ENCODE measurements at regions not wholly inside any gene's neighbourhood (a gene's known extent, or its start where the extent isn't known, plus 50 kb on each side); places are given as distances from the start of the nearest gene placed in this dataset.

DNA sequence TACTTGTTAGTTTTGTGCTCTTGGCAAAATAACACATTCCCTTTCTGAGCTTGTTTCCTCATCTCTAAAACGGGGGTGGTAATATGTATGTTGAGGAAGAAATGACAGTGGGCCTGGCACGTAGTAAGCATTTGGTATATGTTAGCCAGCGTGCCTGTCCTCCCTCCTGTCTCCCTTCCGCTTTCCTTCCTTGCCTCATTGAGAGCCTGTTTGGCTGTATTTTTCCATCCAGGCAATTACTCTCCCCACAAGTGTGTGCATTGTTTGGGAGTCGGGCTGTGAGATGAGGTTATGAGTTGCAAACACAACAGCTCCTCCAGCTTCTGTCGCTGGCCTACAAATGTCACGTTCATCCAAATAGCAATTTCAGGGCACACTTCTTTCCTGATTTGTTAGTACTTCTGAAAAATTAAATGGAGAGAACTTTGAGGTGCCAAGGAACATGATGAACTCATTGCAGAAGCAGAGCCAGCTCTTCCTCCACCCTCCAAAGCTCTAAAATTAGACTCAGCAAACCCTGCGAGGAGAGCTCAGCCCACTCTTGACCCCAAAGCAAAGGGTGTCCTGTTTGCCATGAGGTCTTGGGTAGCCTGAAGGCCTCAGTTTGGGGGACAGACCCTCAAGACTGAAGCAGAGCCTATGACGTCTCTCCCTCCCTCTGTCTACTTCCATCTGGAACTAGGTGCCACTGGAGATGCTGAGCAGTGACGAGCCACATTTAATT is 50.7 kb upstream of the TOX2 start:
- DNase-seq = no peak

DNA sequence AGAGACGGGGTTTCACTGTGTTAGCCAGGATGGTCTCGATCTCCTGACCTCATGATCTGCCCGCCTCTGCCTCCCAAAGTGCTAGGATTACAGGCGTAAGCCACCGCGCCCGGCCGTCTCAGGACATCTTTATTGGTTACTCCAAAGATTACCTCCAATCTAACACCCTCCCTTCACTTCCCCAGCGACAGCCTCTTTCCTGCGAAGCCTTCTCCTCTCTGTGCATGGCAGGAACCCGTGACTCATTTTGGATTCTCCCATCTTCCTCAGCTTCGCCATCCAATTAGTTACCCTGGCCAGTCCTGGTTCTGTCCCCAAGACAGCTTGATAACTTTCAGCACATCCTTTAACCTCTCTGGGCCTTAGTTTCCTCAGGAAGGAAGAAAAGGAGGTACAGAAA is 51.3 kb upstream of the TOX2 start:
- DNase-seq = no peak

DNA sequence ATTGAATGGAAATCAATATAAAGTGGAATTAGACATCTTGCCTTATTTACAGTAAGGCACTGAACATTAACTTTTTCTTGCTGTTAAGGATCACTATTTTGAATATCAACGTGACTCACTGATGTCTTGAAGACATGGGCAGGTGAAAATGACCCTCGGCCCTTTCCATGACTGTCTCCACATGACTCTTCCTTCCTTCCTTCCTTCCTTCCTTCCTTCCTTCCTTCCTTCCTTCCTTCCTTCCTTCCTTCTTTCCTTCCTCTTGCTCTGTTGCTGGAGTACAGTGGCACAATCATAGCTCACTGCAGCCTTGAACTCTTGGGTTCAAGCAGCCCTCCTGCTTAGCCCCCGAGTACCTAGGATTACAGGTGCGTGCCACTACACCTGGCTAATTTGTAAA is 52.2 kb upstream of the TOX2 start:
- DNase-seq = no peak

DNA sequence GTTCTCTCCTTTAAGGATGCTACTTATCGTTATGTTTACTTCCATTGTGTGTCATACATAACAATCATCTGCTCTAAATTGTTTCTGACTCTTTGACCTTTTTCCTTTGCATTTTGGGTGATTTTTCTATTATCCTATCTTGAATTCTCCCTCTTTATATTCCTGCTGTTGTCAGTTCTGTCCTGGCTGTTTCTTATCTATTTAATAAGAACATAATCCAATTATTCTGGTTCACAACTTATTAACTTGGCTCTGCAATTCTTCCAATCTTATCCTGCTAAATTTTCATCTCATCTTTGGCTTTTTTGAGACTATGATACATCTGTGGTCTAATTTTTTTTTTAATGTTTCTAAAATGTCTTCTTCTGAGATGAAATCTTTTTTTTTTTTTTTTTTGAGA is 54.7 kb upstream of the TOX2 start:
- no peak for DNase-seq

DNA sequence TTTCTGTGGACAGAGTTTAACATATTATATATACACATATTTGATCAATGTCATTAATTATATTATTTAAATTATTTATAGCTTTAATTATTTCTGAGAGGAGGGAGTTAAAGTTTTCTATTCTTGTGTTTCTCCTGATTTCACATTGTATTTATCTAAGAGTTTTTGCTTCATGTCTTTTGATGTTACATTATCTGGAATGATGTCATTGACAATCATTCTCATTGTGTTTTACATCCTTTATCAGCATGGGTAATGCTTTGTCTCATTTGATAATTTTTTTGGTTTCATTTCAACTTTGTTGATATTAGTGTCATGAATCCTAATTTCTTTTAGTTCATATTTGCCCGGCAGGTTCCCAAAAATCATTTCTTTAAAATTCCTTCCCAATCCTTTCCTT is 56.7 kb upstream of the TOX2 start:
- DNase-seq = no peak

DNA sequence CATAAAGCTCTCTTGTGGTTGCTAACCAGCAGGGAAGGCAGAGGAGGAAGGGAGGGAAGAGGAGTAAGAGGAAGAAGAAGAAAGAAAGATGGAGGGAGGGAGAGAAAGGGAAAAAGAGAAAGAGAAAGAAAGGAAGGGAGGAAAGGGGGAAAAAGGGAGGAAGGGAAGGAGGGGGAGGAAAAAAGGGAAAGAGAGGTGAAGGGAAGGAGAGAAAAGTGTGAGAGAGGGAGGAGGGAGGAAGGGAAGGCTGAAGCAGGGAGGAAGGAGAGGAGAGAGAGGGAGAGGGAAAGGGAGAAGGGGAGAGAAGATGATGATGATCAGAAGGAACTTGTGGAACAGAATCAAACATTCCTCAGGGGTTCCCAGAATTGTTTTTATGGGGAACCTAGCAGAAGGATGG is 57.5 kb upstream of the TOX2 start:
- no peak for DNase-seq

DNA sequence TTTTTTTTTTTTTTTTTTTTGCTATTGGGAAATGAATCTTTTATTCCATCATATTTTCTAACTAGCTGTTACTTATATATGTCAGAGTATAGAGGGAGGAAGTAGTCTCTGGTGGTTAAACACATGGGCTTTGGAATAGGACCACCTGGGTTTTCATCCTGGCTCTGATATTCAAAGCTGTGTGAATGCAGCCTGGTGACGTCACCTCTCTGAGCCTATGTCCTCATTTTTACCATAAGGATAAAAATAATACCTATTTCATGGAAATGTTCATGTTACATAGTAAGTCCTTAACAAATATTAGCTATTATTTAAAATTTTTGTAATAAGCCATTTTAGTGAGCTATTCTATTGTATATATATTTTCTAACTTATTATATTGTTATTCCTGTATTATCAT is 58.8 kb upstream of the TOX2 start:
- DNase-seq = no peak

DNA sequence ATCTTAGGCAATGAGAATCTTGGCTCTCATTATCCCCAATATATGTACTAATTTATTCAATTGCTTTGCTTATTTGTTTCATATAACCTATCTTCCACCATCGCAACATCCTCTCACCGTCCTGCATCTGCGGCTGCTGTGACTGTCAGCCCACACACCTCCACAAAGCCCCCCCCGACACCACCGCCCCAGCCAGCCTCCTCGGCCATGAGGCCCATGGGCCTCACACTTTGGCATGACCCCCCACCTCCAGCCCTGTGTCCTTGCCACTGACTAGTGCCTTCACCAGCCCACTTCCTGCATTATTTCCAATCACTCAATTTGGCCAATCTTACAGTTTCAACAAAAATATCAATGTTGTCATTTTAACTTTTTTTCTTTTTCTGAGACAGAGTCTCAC is 60.7 kb upstream of the TOX2 start:
- peak; percentile 57 for DNase-seq

DNA sequence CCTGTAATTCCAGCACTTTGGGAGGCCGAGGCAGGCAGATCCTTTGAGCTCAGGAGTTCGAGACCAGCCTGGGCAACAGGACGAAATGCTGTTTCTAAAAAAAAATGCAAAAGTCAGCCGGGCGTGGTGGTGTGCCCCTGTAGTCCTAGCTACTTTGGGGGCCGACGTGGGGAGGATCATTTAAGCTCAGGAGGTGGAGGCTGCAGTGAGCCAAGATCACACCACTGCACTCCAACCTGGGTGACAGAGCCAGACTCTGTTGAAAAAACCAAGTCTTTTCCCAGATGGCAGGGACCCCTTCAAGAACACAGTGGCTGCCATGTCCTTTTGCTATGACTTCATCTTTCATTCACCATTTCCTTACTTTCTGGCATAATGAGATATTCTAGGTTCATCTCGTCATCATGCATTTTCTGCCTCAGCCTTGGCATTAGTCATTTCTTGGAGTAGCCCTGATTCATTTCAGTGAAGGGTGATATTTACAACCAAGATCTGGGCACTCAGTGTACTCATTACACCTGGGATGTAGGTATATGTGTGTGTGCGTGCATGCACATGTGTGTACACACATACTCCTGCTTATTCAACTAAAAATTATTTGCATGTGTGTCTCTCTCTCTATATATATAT is 61.4 kb upstream of the TOX2 start:
- DNase-seq = no peak

DNA sequence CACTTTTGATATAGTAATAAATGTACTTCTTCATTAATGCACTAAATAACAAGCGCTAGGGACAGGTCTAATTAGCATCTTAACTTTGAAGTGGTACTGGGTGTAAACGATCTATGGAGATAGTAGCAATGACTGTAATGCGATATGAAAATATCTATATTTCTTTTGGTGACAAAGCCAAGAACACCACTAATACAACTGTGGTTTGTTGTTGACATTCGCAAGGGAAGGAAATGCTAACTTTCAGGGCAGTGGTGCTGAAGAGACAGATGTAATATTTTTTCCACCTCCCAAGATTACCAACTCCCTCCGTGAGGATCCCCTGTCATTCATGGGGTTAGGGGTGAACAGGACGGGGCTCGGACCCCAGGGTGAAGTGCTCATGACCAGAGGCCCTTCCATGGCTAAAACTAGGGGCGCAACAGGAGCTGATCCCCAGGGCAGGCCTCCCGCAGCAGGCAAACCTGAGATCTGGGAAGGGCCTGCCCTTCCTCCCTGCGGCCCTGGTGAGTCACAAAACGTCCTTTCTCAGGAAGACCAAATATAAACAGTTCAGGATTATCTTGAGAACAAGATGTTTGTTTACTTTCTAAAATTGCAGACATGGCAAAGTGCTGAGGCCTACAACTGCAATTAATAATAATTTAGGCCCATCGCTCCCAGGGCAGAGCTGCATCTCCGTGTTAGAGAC is 65.0 kb upstream of the TOX2 start:
- DNase-seq = peak; percentile 42

DNA sequence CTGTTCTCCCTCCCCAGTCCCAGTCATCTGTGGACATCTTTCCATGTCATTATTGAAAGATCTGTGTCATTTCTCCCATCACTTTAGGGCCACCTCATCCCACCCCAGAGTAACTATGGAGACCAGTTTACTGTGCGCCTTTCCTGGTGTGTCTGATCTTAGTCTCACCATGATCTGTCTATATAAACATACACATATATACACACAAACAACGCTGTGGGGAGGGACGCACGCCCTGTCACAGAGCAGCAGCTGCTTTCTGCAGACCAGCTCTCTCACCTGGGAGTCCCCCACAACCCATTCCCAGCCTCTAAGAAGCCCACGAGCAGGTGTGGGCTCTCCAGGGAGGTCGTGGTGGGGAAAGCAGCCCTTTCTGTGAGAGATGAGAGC is 68.1 kb upstream of the TOX2 start:
- DNase-seq = no peak

DNA sequence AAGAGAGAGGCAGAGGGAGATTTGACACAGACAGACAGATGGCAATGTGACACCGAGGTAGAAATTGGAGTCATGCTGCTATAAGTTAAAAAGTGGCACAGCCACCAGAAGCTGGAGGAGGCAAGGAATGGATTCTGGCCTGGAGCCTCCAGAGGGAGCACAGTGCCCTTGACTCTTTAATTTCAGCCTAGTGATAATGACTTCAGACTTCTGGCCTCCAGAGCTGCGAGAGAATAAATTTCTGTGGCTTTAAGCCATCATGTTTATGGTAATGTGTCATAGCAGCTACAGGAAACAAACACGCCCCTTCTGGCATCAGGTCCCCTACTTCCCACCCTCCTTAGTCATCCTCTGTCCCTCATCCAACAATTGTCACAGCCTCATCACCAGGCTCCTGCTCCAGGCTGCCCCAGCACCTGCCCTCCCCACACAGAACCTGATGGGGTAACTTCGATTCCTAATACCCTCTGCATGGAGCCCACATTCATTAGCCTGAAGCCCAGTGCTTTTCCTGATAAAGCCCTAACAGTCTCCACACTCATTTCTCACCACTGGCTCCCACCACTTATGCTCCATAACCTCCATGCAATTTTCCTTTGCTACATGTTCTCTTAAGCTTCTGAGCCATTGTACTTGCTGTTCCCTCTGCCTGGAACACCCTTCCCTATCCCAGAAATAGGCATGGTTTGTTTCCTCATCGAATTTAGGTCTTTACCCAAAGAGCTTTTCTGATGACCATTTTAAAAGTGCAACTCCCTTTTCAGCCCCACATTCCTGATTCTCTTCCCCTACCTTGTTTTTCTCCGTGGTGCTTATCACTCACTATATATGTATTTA is 69.7 kb upstream of the TOX2 start:
- DNase-seq = no peak

DNA sequence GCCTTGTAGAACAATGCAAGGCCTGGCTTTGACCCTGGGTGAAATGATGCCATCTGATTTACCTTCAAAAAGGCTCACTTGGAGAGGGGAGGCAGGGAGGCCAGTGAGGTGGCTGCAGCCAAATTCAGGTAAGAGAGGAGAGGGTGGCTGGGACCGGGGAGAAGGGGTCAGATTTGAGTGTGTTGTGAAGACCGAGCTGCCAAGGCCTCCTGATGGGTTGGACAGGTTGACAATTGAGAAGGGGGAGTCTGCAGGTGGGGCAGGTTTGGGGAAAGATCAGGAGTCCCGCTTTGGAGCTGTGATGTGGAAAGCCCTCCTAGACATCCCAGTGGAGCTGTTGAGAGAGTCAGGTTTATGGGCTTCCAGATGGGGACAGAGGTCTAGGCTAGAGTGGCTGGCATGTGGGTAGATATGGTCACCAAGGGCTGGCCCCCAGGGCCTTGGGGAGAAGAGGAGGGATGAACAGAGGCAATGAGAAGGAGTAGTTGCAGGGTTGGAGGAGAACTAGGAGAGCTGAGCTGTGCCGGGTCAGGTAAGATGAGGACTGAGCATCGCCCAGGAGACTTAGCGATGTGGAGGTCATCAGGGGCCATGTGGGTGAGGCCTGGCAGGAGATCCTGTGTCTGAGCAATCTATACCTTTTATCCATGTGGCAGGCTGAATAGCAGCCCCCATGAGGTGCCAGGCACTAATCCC is 70.5 kb upstream of the TOX2 start:
- DNase-seq = no peak

DNA sequence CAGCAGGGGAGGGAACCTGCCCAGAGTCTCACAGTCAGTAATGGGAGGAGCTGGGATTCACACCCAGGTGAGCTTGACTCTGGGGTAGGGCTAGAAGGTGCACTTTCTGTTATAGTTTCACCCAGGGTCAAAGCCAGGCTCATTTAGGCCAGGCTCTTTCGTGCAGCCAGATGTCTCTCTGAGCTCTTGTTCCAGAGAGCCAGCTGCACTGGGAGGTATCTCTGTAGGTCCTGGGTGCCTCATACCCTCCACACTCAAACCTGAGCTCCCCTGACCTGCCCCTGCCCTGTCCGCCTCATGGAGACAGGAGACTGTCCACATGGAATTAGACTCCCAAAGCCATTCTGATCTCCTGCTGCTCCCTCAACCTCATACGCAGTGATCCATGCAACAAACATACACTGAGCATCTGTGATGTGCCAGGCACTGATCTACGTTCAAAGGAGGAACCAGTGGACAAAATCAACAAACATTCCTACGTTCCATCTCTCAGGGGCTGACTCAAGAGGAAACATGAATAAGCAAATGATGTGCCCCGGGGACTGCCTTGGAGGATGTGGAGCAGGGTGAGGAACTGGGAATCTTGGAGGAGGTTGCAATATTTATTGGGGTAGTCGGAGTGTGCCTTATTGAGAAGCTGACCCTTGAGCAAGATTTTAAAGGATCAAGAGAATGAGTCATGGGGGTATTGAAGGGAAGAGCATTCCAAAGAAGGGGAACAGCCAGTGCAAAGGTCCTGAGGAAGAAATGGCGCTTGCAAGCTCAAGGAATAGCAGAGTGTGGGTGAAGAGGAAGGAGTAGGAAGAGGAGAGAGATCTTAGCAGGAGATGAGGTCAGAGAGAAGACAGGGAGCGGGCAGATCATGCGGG is 71.3 kb upstream of the TOX2 start:
- no peak for DNase-seq

DNA sequence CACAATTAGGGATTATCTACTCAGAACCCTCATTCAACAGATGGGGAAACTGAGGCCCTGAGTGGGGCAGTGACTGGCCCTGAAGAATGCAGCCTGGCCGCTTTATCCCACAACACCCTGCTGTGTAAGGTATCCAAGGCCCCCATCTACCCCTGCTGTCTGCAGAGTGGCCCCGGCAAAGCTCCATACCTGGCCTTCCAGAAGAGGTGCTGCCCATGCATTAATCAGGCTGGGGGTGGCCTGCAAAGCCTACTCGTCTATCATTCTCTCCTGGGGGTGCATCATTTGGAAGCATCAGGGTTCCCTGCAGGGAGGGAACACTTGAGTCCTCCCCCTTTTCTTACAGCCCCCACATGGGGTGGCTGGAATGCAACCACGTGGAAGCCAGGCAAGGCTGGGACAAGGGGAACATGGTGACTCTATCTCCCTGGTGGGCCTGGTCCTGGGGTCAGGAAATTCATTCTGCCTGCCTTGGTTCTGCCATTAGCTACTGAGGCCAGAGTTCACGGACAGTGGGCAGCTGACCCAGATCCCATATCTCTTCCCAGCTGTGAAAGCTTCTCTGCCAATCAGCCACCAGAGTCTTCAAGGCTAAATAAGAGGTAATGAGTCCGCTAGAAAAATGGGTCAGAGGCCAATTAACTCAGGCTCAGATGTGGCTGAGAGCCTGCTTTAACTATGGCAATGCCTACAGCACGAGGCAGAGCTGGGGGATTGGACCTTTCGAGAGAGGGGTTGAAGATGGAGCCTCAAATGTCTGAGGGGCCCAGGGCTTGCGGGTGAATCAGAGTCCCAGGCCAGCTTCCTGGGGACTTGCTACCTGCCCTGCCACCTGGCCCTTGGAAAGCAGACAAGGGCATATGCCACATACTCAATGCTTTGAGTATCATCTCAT is 72.3 kb upstream of the TOX2 start:
- DNase-seq = no peak

DNA sequence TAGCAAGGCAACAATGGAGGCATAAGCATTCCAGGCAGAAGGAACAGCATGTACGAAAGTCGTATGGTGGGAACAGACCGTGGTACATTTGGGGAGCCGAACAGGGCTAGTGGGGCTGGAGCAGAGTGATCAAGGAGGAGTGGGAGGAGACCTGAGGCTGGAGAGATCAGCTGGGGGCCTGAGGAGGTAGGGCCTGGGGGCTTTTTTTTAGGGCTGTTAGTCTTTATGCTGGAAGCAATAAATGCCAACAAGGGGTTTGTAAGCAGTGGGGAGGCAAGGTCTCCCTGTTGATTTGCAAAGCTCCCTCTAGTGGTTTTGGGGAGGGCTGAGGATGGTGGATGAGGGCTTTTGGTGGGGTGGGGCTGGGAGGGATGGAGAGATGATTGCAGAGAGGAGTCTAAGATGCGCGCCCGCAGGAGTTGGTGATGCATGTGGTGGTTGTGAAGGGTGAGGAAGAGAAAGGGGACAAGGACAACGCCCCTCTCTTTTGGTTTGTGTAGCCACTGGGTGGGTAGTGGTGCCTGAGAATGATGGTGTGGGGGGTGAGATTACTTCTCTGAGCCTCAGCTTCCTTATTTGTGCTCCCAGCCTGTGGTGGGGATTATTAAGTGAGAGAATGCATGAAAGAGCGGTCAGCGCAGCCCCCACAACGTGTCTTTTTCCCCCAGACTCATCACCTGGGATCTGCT is 74.1 kb upstream of the TOX2 start:
- DNase-seq = no peak

DNA sequence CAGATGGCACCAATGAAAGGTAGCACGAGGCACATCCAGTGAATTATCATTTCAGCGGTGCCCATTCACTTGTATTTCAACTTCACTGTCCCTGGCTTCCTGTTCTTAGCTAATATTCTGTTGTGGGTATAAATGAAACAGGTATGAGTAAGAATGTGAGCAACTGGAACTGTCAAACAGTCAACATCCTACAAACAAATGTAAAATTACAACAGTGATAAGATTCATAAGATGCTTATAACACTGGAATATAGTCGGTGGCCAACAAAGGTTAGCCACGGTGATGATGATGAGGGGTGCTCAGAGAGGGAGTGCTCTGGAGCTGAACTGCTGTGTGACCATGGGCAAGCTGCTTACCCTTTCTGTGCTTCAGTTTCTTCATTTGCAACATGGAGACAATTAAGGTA is 74.9 kb upstream of the TOX2 start:
- no peak for DNase-seq

DNA sequence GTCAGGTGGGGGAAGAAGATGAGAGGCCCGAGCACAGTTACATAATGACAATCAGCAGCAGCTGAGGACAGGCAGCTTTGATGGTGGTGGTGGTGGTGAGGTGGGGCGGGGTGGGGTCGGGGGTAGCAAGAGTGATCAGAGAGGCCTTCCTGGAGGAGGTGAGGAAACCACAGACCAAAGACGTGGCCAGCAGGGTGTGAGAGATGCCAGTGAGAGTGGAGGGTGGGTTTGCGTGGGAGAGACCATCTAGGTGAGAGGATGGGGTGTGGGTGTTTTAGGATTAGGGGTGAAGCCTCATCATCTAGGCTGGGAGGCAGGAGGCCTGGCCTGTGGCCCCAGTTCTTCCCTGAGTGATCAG is 76.0 kb upstream of the TOX2 start:
- no peak for DNase-seq

DNA sequence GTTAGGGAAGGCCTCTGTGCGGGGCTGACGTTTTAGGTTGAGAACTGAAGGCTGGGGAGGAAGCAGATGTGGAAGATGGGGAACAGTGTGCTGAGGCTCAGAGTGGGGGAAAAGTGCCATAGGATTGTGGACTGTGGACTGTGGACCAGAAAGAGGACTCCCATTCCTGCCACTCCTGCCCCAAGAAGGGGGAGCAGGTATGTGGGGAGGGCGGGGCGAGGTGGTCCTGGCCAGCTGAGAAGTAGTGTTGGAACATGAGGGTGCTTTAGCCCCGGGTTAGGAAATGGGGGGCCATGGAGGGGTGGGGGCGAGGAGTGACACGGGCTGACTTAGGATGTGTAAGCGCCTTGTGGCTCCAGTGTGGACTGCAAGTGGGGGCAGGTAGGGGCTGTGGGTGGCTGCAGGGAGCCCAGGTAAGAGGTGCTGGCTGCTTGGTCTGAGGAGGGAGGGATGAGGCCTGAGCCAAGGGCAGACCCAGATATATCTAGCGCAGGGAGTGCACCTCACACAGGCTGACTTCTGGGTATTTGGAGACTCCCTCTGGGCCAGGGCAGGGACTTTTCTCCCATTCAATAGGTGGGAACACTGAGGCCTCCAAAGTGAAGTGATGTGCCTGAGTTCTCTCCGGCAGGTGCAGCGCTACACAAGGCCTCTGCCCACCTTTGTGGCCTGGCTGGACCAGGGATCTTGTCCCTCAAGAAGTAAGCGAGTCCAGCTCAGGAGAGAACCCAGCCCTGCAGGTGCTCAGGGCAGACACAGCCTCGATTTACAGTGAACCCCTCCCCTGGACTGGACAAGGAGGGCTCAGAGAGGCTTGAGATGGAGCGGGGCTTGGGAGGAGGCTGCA is 76.6 kb upstream of the TOX2 start:
- no peak for DNase-seq

Data from activated effector memory CD4-positive, alpha-beta T cell treated with anti-CD3 and anti-CD28 coated beads, Interleukin-2, amount 50 U/mL, for 16 hours (primary cell).